Uterus (tissue), 3 donors: ENCODE measurements at regions not wholly inside any gene's neighbourhood (a gene's known extent, or its start where the extent isn't known, plus 50 kb on each side); places are given as distances from the start of the nearest gene placed in this dataset.

Experiments
- DNase-seq, 2 donors: peaks; one replicate each; pipeline ENCODE4 v3.0.0-alpha.2; 2019 to 2020
- H3K27ac ChIP-seq, 2 donors: fragments of 200-600 bp; sonication (generic); 1 replicate in 1 of 2; 2 replicates in 1 of 2; pipeline ENCODE4 v1.5.1; 2016 to 2018
- H3K27me3 ChIP-seq, 2 donors: fragments of 200-600 bp; sonication (generic); one replicate each; pipeline ENCODE4 v1.5.1; 2018 to 2019; ENCODE audit warnings: control low read depth in 1 of 2
- H3K36me3 ChIP-seq, 2 donors: fragments of 200-600 bp; sonication (generic); one replicate each; pipeline ENCODE4 v1.5.1; 2019; ENCODE audit warnings: control low read depth in 1 of 2
- H3K4me1 ChIP-seq, 2 donors: fragments of 200-600 bp; sonication (generic); one replicate each; pipeline ENCODE4 v1.5.1; 2018 to 2019; ENCODE audit warnings: control low read depth in 1 of 2
- H3K4me3 ChIP-seq, 2 donors: fragments of 200-600 bp; sonication (generic); 1 replicate in 1 of 2; 2 replicates in 1 of 2; pipeline ENCODE4 v1.5.1; 2018 to 2019; ENCODE audit warnings: mild to moderate bottlenecking in 1 of 2
- H3K9me3 ChIP-seq, 2 donors: fragments of 200-600 bp; sonication (generic); one replicate each; pipeline ENCODE4 v1.5.1; 2019; ENCODE audit warnings: control low read depth in 1 of 2
- CTCF ChIP-seq, 4 experiments: fragments of 200-600 bp in 2 of 4; fragments of 450-650 bp in 2 of 4; sonication (generic) in 2 of 4; IDR thresholded peaks; one replicate each; pipeline ENCODE4 v1.5.1; 2016 to 2019; ENCODE audit warnings: antibody characterized with exemption in 4 of 4, mild to moderate bottlenecking in 2 of 4, moderate library complexity in 1 of 4
- POLR2A ChIP-seq, 2 donors: fragments of 450-650 bp; IDR thresholded peaks; one replicate each; pipeline ENCODE4 v1.6.1; 2016; ENCODE audit warnings: antibody characterized with exemption in 2 of 2, mild to moderate bottlenecking in 1 of 2, moderate library complexity in 1 of 2
- intact Hi-C: fragments of 100-400 bp; cut with DNase I; formaldehyde crosslinking; loops from one replicate; pipeline ENCODE4 v1.15.1; 2023; ENCODE audit warnings: low total_unique reads
- donor health status: DM: yes; HTN: yes; CAD: no.

- Histone ChIP-seq H3K9me3 (no peaks in the 10 kb centered on the region), H3K27me3 (no peaks in the 10 kb centered on the region), H3K36me3 (no peaks in the 10 kb centered on the region), H3K4me1 (no peaks in the 10 kb centered on the region), H3K4me3 (no peak overlapping the region), H3K27ac (no peak overlapping the region)
- TF ChIP-seq CTCF (IDR thresholded peaks at IDR 0.05) (no peak), POLR2A (IDR thresholded peaks at IDR 0.05) (no peak)
- intact Hi-C loops, result no loop called here
- no peak for DNase-seq
These were observed 94.5 kb downstream of the SYF2 start for GRCh38 chr1:25137521-25138395.

GRCh38 chr1:25137106-25137505 is 95.2 kb downstream of the SYF2 start:
- H3K27ac ChIP-seq, result no peak overlapping the region
- DNase-seq, result no peak
- intact Hi-C loops, result no loop called here
- no peak overlapping the region for H3K4me3 ChIP-seq
- no peaks in the 10 kb centered on the region for H3K27me3 ChIP-seq
- H3K4me1 ChIP-seq, result no peaks in the 10 kb centered on the region
- H3K9me3 ChIP-seq, result no peaks in the 10 kb centered on the region
- H3K36me3 ChIP-seq, result no peaks in the 10 kb centered on the region
- TF ChIP-seq POLR2A (IDR thresholded peaks at IDR 0.05) (no peak), CTCF (IDR thresholded peaks at IDR 0.05) (no peak)

- no peaks in the 10 kb centered on the region for H3K9me3 ChIP-seq
- no peaks in the 10 kb centered on the region for H3K4me1 ChIP-seq
- no peak for DNase-seq
- H3K27me3 ChIP-seq, result no peaks in the 10 kb centered on the region
- no peak overlapping the region for H3K4me3 ChIP-seq
- H3K36me3 ChIP-seq, result no peaks in the 10 kb centered on the region
- no peak overlapping the region for H3K27ac ChIP-seq
- intact Hi-C loops, result no loop called here
- TF ChIP-seq CTCF (IDR thresholded peaks at IDR 0.05) (no peak), POLR2A (IDR thresholded peaks at IDR 0.05) (no peak)
These were observed 96.4 kb downstream of the SYF2 start for GRCh38 chr1:25135909-25136308.

- intact Hi-C loops, result no loop called here
- no peaks in the 10 kb centered on the region for H3K27me3 ChIP-seq
- no peak for TF ChIP-seq CTCF (IDR thresholded peaks at IDR 0.05)
- TF ChIP-seq POLR2A (IDR thresholded peaks at IDR 0.05), result no peak
These were observed 97.4 kb downstream of the SYF2 start for GRCh38 chr1:25134801-25135461.

GRCh38 chr1:25134307-25134706 is 98.0 kb downstream of the SYF2 start:
- TF ChIP-seq CTCF (IDR thresholded peaks at IDR 0.05), result no peak
- TF ChIP-seq POLR2A (IDR thresholded peaks at IDR 0.05), result no peak
- intact Hi-C loops, result no loop called here
- no peak for DNase-seq
- Histone ChIP-seq H3K36me3 (no peaks in the 10 kb centered on the region), H3K27me3 (no peaks in the 10 kb centered on the region), H3K27ac (no peak overlapping the region), H3K9me3 (no peaks in the 10 kb centered on the region), H3K4me1 (no peaks in the 10 kb centered on the region), H3K4me3 (no peak overlapping the region)

More at GRCh38 chr1:25134801-25135461, 97.4 kb downstream of the SYF2 start:
- Histone ChIP-seq H3K36me3 (no peaks in the 10 kb centered on the region), H3K27ac (no peak overlapping the region), H3K4me3 (no peak overlapping the region), H3K9me3 (no peaks in the 10 kb centered on the region), H3K4me1 (no peaks in the 10 kb centered on the region)
- no peak for DNase-seq
